ENCODE measurements at regions not wholly inside any gene's neighbourhood (a gene's known extent, or its start where the extent isn't known, plus 50 kb on each side); places are given as distances from the start of the nearest gene placed in this dataset.

DNA sequence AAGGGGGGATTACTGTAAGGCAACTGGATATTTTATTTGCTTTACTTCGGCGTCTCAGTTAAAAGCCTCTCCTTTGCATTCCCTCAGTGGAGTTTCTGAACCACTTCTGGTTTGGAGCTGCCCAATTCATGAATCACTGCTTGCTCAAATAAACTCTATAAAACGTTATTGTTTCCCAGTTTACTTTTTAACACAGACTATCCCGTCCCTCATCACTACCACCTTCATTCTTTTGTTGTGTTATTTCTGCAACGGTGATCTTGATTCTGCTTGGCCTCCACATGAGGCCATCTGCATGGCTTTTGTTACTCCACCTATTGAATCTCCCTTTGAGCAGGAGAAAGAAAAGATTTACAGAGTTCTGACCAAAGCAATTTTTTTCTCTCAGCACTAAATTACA is 104.0 kb upstream of the PLEKHA5 start:
- under 1% methylated on average over 5 of the region's 5 CpGs for WGBS (ENCODE audit: missing lambda C conversion rate)
- TF ChIP-seq, protein P1, sequence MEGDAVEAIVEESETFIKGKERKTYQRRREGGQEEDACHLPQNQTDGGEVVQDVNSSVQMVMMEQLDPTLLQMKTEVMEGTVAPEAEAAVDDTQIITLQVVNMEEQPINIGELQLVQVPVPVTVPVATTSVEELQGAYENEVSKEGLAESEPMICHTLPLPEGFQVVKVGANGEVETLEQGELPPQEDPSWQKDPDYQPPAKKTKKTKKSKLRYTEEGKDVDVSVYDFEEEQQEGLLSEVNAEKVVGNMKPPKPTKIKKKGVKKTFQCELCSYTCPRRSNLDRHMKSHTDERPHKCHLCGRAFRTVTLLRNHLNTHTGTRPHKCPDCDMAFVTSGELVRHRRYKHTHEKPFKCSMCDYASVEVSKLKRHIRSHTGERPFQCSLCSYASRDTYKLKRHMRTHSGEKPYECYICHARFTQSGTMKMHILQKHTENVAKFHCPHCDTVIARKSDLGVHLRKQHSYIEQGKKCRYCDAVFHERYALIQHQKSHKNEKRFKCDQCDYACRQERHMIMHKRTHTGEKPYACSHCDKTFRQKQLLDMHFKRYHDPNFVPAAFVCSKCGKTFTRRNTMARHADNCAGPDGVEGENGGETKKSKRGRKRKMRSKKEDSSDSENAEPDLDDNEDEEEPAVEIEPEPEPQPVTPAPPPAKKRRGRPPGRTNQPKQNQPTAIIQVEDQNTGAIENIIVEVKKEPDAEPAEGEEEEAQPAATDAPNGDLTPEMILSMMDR (IDR thresholded peaks at IDR 0.05) = no peak
- TF ChIP-seq GATA3 (IDR thresholded peaks at IDR 0.05; ENCODE audit: borderline replicate concordance) = peak; percentile 57; the same call in 1 of the 2 replicates
- TF ChIP-seq JUN (IDR thresholded peaks at IDR 0.05) = no peak
- TF ChIP-seq, protein P2, sequence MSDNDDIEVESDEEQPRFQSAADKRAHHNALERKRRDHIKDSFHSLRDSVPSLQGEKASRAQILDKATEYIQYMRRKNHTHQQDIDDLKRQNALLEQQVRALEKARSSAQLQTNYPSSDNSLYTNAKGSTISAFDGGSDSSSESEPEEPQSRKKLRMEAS (IDR thresholded peaks at IDR 0.05) = peak; percentile 34; the same call in 1 of the 2 replicates
- TF ChIP-seq FOXS1 (CRISPR knock-in tag; IDR thresholded peaks at IDR 0.05) = no peak
- TF ChIP-seq MAZ (IDR thresholded peaks at IDR 0.05; ENCODE audit: borderline replicate concordance, low read depth, low read length) = no peak
- no peak for TF ChIP-seq HOXA7 (CRISPR knock-in tag; IDR thresholded peaks at IDR 0.05)
- TF ChIP-seq CEBPB (IDR thresholded peaks at IDR 0.05) = 0 out of 4 replicates have a peak, but pooled peaks of 1 of the 2 experiments have one; percentile 4
- TF ChIP-seq, protein P3, sequence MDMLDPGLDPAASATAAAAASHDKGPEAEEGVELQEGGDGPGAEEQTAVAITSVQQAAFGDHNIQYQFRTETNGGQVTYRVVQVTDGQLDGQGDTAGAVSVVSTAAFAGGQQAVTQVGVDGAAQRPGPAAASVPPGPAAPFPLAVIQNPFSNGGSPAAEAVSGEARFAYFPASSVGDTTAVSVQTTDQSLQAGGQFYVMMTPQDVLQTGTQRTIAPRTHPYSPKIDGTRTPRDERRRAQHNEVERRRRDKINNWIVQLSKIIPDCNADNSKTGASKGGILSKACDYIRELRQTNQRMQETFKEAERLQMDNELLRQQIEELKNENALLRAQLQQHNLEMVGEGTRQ (IDR thresholded peaks at IDR 0.05) = no peak
- peak in 1 of 2 experiments; percentile 12; a peak in 1 of 5 replicates for TF ChIP-seq RAD21 (conservative IDR thresholded peaks at IDR 0.05 in 1 of 2, IDR thresholded peaks at IDR 0.05 in 1 of 2)
- peak overlapping the region; percentile 38; the same call in 2 of the 3 replicates for H3K4me2 ChIP-seq
- ChIA-PET POLR2A (no interaction called here), CTCF (interaction anchor here (0.6 kb wide), 1 partner anchor 685 kb away, joined by 3 read pairs; no protein-coding TSS in a partner anchor)
- FAIRE-seq (no peak), ATAC-seq (peak; percentile 50 to 85; a peak in 5 of 6 replicates), DNase-seq (ENCODE audit: low read depth in 1 of 2, low spot score in 1 of 2) (peak; percentile 12 to 79)
- H3K27ac ChIP-seq = peak overlapping the region in 1 of 2 experiments; percentile 40; a peak in 1 of 6 replicates
- no peak overlapping the region for H3K4me3 ChIP-seq
- peaks cover 40% of the 10 kb centered on the region for H3K4me1 ChIP-seq
- H3K9me3 ChIP-seq = no peaks in the 10 kb centered on the region

DNA sequence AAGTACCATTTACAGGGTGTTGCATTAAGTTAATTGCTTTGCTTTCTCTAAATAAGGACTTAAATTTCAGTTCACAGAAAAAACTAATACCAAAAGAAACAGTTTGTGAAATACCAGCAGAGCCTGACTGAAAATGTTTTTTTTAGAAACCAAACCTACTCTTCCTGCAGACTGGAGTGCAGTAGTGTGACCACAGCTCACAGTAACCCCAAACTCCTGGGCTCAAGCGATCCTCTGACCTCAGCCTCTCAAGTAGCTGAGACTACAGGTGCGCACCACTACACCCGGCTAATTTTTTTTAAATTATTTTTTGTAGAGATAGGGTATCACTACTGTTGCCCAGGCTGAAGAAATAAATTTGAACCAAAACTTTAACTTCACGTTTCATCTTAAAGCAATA is 103.5 kb upstream of the PLEKHA5 start:
- H3K9me3 ChIP-seq = 0 out of 3 replicates have a peak, but pooled peaks cover under 1% of the 10 kb centered on the region
- ATAC-seq (no peak), DNase-seq (ENCODE audit: low read depth in 1 of 2, low spot score in 1 of 2) (no peak), FAIRE-seq (no peak)
- H3K4me2 ChIP-seq = peak overlapping the region; percentile 38
- CTCF ChIA-PET = interaction anchor here (0.6 kb wide), 1 partner anchor 686 kb away, joined by 3 read pairs; no protein-coding TSS in a partner anchor
- POLR2A ChIA-PET = no interaction called here
- WGBS (ENCODE audit: missing lambda C conversion rate) = 64% methylated on average over 4 of the region's 4 CpGs
- H3K4me1 ChIP-seq = peaks cover 43% of the 10 kb centered on the region
- peak overlapping the region; percentile 40 to 53; a peak in 2 of 6 replicates for H3K27ac ChIP-seq
- H3K4me3 ChIP-seq = no peak overlapping the region
- TF ChIP-seq, protein P4, sequence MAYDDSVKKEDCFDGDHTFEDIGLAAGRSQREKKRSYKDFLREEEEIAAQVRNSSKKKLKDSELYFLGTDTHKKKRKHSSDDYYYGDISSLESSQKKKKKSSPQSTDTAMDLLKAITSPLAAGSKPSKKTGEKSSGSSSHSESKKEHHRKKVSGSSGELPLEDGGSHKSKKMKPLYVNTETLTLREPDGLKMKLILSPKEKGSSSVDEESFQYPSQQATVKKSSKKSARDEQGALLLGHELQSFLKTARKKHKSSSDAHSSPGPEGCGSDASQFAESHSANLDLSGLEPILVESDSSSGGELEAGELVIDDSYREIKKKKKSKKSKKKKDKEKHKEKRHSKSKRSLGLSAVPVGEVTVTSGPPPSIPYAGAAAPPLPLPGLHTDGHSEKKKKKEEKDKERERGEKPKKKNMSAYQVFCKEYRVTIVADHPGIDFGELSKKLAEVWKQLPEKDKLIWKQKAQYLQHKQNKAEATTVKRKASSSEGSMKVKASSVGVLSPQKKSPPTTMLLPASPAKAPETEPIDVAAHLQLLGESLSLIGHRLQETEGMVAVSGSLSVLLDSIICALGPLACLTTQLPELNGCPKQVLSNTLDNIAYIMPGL (CRISPR knock-in tag; IDR thresholded peaks at IDR 0.05; ENCODE audit: borderline replicate concordance) = no peak
- TF ChIP-seq, protein P2 (IDR thresholded peaks at IDR 0.05) = no peak
- TF ChIP-seq, protein P5, sequence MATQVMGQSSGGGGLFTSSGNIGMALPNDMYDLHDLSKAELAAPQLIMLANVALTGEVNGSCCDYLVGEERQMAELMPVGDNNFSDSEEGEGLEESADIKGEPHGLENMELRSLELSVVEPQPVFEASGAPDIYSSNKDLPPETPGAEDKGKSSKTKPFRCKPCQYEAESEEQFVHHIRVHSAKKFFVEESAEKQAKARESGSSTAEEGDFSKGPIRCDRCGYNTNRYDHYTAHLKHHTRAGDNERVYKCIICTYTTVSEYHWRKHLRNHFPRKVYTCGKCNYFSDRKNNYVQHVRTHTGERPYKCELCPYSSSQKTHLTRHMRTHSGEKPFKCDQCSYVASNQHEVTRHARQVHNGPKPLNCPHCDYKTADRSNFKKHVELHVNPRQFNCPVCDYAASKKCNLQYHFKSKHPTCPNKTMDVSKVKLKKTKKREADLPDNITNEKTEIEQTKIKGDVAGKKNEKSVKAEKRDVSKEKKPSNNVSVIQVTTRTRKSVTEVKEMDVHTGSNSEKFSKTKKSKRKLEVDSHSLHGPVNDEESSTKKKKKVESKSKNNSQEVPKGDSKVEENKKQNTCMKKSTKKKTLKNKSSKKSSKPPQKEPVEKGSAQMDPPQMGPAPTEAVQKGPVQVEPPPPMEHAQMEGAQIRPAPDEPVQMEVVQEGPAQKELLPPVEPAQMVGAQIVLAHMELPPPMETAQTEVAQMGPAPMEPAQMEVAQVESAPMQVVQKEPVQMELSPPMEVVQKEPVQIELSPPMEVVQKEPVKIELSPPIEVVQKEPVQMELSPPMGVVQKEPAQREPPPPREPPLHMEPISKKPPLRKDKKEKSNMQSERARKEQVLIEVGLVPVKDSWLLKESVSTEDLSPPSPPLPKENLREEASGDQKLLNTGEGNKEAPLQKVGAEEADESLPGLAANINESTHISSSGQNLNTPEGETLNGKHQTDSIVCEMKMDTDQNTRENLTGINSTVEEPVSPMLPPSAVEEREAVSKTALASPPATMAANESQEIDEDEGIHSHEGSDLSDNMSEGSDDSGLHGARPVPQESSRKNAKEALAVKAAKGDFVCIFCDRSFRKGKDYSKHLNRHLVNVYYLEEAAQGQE (IDR thresholded peaks at IDR 0.05) = no peak
- no peak for TF ChIP-seq RARB (CRISPR knock-in tag; IDR thresholded peaks at IDR 0.05)
- TF ChIP-seq CHD2 (IDR thresholded peaks at IDR 0.05; ENCODE audit: low read length, partially characterized antibody) = no peak
- no peak for TF ChIP-seq BHLHE40 (IDR thresholded peaks at IDR 0.05; ENCODE audit: low read depth, low read length)
- no peak for TF ChIP-seq NR3C1 (IDR thresholded peaks at IDR 0.05)
- TF ChIP-seq MYC (IDR thresholded peaks at IDR 0.05; ENCODE audit: borderline replicate concordance, low read length) = no peak
- TF ChIP-seq NPAS2 (CRISPR knock-in tag; IDR thresholded peaks at IDR 0.05; ENCODE audit: borderline replicate concordance) = no peak

All from A549 (cell line).